NCI-H82 treated with DMSO at 0.1 percent for 48 hours (cell line): ENCODE measurements at regions not wholly inside any gene's neighbourhood (a gene's known extent, or its start where the extent isn't known, plus 50 kb on each side); places are given as distances from the start of the nearest gene placed in this dataset.

Experiments
- DNase-seq: peaks from one replicate; lab custom pipeline; 2025; ENCODE audit not compliant: unreplicated experiment; lab: John Stamatoyannopoulos, UW

- no peak for DNase-seq
Observed at GRCh38 chr20:57114290-57115005, 152.0 kb downstream of the BMP7 start.

- no peak for DNase-seq
Observed at GRCh38 chr20:57117296-57117695, 149.1 kb downstream of the BMP7 start.

- DNase-seq = no peak
Observed at GRCh38 chr20:57118107-57118769, 148.2 kb downstream of the BMP7 start.
